Breast epithelium (tissue), 3 donors: ENCODE measurements at regions not wholly inside any gene's neighbourhood (a gene's known extent, or its start where the extent isn't known, plus 50 kb on each side); places are given as distances from the start of the nearest gene placed in this dataset.

Experiments used
- CTCF ChIP-seq, 3 donors: fragments of 450-650 bp; IDR thresholded peaks; one replicate each; pipeline ENCODE4 v1.5.1; 2016 to 2017; ENCODE audit warnings: antibody characterized with exemption in 3 of 3, mild to moderate bottlenecking in 3 of 3, moderate library complexity in 3 of 3
- POLR2A ChIP-seq: fragments of 450-650 bp; IDR thresholded peaks from one replicate; pipeline ENCODE4 v1.6.1; 2016; ENCODE audit warnings: antibody characterized with exemption, mild to moderate bottlenecking, moderate library complexity
- POLR2AphosphoS5 ChIP-seq, 3 donors: sonication (generic); formaldehyde crosslinking; IDR thresholded peaks; one replicate each; pipeline ENCODE4 v1.6.1; 2017; ENCODE audit warnings: antibody characterized with exemption in 3 of 3

GRCh38 chr3:63159764-63160163, 118.3 kb upstream of the SYNPR start:
- no peak for TF ChIP-seq CTCF (IDR thresholded peaks at IDR 0.05)
- TF ChIP-seq POLR2A = no peak
- TF ChIP-seq POLR2AphosphoS5 (IDR thresholded peaks at IDR 0.05) = no peak
